ENCODE measurements at regions not wholly inside any gene's neighbourhood (a gene's known extent, or its start where the extent isn't known, plus 50 kb on each side); places are given as distances from the start of the nearest gene placed in this dataset.

DNA sequence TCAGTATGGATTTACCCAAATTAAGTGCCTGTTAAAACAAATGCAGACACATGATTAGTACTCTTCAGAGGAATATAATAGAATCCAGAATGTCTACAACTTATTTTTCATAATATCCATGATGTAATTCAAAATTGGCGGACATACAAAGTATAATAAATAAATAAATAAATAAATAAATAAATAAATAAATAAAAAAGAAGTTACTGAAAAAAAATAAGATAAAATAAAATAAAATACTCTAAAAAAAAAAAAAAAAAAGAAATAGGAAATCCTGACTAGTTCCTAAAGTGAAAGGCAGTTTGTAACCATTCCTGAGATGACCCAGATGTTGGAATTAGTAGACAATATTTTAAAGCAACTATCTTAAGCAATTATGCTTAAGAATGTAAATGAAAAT, 219.0 kb upstream of the SPAG17 start:
- in situ Hi-C loops (cut with MboI; ENCODE audit: low sequenced_read_pairs) (no loop called here), intact Hi-C loops (cut with micrococcal nuclease) (no loop called here), dilution Hi-C loops (cut with HindIII; ENCODE audit: low sequenced_read_pairs, unreplicated experiment) (no loop called here)
- Histone ChIP-seq H3K56ac (ENCODE audit: extremely low read depth, insufficient read depth, low read length) (no peak overlapping the region), H3K36me3 (ENCODE audit: control insufficient read depth, insufficient read depth, low read length) (no peaks in the 10 kb centered on the region), H4K20me1 (ENCODE audit: insufficient read depth, low read length) (no peaks in the 10 kb centered on the region), H2AK5ac (ENCODE audit: low read depth, low read length) (no peak overlapping the region), H2BK5ac (ENCODE audit: low read depth, low read length, poor library complexity, severe bottlenecking) (no peak overlapping the region), H3K9ac (ENCODE audit: low read depth, low read length) (no peak overlapping the region), H3K4me3 (ENCODE audit: insufficient read depth, low read depth, low read length) (no peak overlapping the region), H3K79me1 (ENCODE audit: low read depth in 1 of 2, low read length in 2 of 2) (no peaks in the 10 kb centered on the region), H2AFZ (replicated peaks; ENCODE audit: low read length, poor library complexity) (no peak overlapping the region), H3K9me1 (ENCODE audit: insufficient read depth, low read length) (no peaks in the 10 kb centered on the region), H3K4me1 (ENCODE audit: control insufficient read depth, insufficient read depth, low read length) (no peaks in the 10 kb centered on the region), H3K14ac (replicated peaks; ENCODE audit: low read depth, low read length) (no peak overlapping the region), H3K27me3 (ENCODE audit: control insufficient read depth, insufficient read depth, low read length) (no peaks in the 10 kb centered on the region), H2AK9ac (replicated peaks; ENCODE audit: low read depth, low read length, poor library complexity) (no peak overlapping the region), H4K91ac (ENCODE audit: insufficient read depth, low read depth, low read length) (no peak overlapping the region), H4K8ac (ENCODE audit: low read depth in 2 of 2, low read length in 2 of 2) (no peak overlapping the region), H3K4me2 (ENCODE audit: low read depth, low read length) (no peak overlapping the region), H2BK120ac (ENCODE audit: low read depth, low read length) (no peak overlapping the region), H4K5ac (ENCODE audit: low read depth, low read length) (no peak overlapping the region), H2BK20ac (ENCODE audit: low read depth, low read length) (no peak overlapping the region), H3K4ac (ENCODE audit: low read depth, low read length) (no peak overlapping the region), H3K27ac (ENCODE audit: insufficient read depth, low read length) (no peak overlapping the region), H2BK15ac (ENCODE audit: low read depth, low read length) (no peak overlapping the region), H3K23ac (ENCODE audit: low read depth, low read length) (no peak overlapping the region), H3K9me3 (ENCODE audit: control insufficient read depth, insufficient read depth, low read length) (no peaks in the 10 kb centered on the region), H3K18ac (ENCODE audit: low read depth, low read length) (no peak overlapping the region)
- DNase-seq (no peak), ATAC-seq (ENCODE audit: low read depth) (no peak)
- CTCF ChIA-PET = no interaction called here
- TF ChIP-seq CHD1 (IDR thresholded peaks at IDR 0.05; ENCODE audit: low read depth, low read length) (no peak), RFX5 (IDR thresholded peaks at IDR 0.05; ENCODE audit: low read depth, low read length) (no peak), RCOR1 (IDR thresholded peaks at IDR 0.05; ENCODE audit: insufficient replicate concordance, low read length) (no peak), MAZ (IDR thresholded peaks at IDR 0.05; ENCODE audit: borderline replicate concordance, low read depth, low read length) (no peak), MXI1 (IDR thresholded peaks at IDR 0.05; ENCODE audit: borderline replicate concordance, low read depth, low read length) (no peak)
- no TSS peak for BruUV-seq (replicated peaks)
- POLR2A ChIA-PET (ENCODE audit: unreplicated experiment) = no interaction called here
- no CpG with 5 or more reads among the region's 1 CpG for WGBS, 2 experiments (ENCODE audit: extremely low coverage in 2 of 2, insufficient read length in 1 of 2)
